ENCODE measurements at regions not wholly inside any gene's neighbourhood (a gene's known extent, or its start where the extent isn't known, plus 50 kb on each side); places are given as distances from the start of the nearest gene placed in this dataset.

DNA sequence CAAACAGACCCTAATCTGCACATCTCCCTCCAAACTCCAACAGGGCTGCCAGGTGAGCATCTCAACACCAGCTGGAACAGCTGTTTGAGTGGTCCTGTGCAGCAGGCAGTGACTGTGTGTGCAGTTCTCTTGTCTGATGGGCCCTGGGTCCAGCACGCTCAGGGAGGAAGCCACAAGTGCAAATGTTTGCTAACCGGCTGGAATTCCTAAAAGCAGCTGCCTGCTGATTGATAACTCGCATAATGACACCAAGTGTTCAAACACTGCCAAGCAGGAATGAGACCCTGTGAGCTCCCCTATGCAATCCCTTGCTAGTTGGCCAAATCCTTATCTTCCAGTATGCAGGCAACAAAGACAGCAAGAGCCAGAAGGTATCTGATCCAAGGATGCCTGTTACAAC, 650.6 kb downstream of the CBLN4 start:
- FAIRE-seq (no peak), DNase-seq (ENCODE audit: low read depth, low spot score) (no peak), ATAC-seq (no peak)
- ChIA-PET CTCF (no interaction called here), SMC1A (ENCODE audit: uncharacterized antibody, unreplicated experiment) (no interaction called here), RAD21 (ENCODE audit: unreplicated experiment) (no interaction called here), POLR2A (no interaction called here)
- Histone ChIP-seq H3K9me3 (replicated peaks; ENCODE audit: control insufficient read depth, insufficient read depth, low read length) (no peaks in the 10 kb centered on the region), H3K79me2 (ENCODE audit: control insufficient read depth, insufficient read depth, low read length) (no peaks in the 10 kb centered on the region), H3K4me2 (ENCODE audit: control insufficient read depth, insufficient read depth) (no peak overlapping the region), H3K4me1 (ENCODE audit: control insufficient read depth, insufficient read depth, low read length) (no peaks in the 10 kb centered on the region), H3K9ac (ENCODE audit: control insufficient read depth, insufficient read depth, low read length) (no peak overlapping the region), H3K36me3 (ENCODE audit: control insufficient read depth in 2 of 2, insufficient read depth in 2 of 2, low read length in 1 of 2) (no peaks in the 10 kb centered on the region), H3K27ac (ENCODE audit: control insufficient read depth, insufficient read depth) (no peak overlapping the region), H3K27me3 (replicated peaks in 1 of 2; ENCODE audit: control insufficient read depth in 2 of 2, insufficient read depth in 2 of 2, low read length in 1 of 2) (no peaks in the 10 kb centered on the region), H4K20me1 (ENCODE audit: control insufficient read depth, insufficient read depth) (no peaks in the 10 kb centered on the region), H3K4me3 (no peak overlapping the region), H2AFZ (ENCODE audit: control insufficient read depth, low read depth, low read length) (no peak overlapping the region)
- no TSS peak for BruUV-seq (replicated peaks)
- in situ Hi-C loops (cut with MboI) (no loop called here), intact Hi-C loops (cut with micrococcal nuclease; ENCODE audit: unreplicated experiment) (no loop called here)
- TF ChIP-seq, protein P1, sequence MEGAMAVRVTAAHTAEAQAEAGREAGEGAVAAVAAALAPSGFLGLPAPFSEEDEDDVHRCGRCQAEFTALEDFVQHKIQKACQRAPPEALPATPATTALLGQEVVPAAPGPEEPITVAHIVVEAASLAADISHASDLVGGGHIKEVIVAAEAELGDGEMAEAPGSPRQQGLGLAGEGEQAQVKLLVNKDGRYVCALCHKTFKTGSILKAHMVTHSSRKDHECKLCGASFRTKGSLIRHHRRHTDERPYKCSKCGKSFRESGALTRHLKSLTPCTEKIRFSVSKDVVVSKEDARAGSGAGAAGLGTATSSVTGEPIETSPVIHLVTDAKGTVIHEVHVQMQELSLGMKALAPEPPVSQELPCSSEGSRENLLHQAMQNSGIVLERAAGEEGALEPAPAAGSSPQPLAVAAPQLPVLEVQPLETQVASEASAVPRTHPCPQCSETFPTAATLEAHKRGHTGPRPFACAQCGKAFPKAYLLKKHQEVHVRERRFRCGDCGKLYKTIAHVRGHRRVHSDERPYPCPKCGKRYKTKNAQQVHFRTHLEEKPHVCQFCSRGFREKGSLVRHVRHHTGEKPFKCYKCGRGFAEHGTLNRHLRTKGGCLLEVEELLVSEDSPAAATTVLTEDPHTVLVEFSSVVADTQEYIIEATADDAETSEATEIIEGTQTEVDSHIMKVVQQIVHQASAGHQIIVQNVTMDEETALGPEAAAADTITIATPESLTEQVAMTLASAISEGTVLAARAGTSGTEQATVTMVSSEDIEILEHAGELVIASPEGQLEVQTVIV (IDR thresholded peaks at IDR 0.05; ENCODE audit: borderline replicate concordance, partially characterized antibody): no peak
- TF ChIP-seq PAX8 (IDR thresholded peaks at IDR 0.05): no peak
- no peak for TF ChIP-seq MXI1 (IDR thresholded peaks at IDR 0.05; ENCODE audit: low read depth, low read length)
- no peak for TF ChIP-seq MTA3 (IDR thresholded peaks at IDR 0.05; ENCODE audit: borderline replicate concordance, low read length)
- TF ChIP-seq, protein P2, sequence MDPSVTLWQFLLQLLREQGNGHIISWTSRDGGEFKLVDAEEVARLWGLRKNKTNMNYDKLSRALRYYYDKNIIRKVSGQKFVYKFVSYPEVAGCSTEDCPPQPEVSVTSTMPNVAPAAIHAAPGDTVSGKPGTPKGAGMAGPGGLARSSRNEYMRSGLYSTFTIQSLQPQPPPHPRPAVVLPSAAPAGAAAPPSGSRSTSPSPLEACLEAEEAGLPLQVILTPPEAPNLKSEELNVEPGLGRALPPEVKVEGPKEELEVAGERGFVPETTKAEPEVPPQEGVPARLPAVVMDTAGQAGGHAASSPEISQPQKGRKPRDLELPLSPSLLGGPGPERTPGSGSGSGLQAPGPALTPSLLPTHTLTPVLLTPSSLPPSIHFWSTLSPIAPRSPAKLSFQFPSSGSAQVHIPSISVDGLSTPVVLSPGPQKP (IDR thresholded peaks at IDR 0.05; ENCODE audit: low read depth, low read length): no peak
- no peak for TF ChIP-seq YBX1 (IDR thresholded peaks at IDR 0.05)
- no peak for TF ChIP-seq POU2F2 (IDR thresholded peaks at IDR 0.05; ENCODE audit: borderline replicate concordance, low read depth, low read length)
- no peak for TF ChIP-seq ZNF274 (IDR thresholded peaks at IDR 0.05; ENCODE audit: insufficient read depth, insufficient read length)
- TF ChIP-seq CHD4 (IDR thresholded peaks at IDR 0.05): no peak
- TF ChIP-seq ZNF24 (IDR thresholded peaks at IDR 0.05): no peak
- no peak for TF ChIP-seq SUZ12 (IDR thresholded peaks at IDR 0.05; ENCODE audit: unreplicated experiment)
- no peak for TF ChIP-seq RB1 (IDR thresholded peaks at IDR 0.05; ENCODE audit: borderline replicate concordance)
- 20% methylated on average over 3 of the region's 3 CpGs for WGBS (ENCODE audit: insufficient coverage, insufficient replicate concordance, low lambda C conversion rate, missing lambda C conversion rate)

Data from GM12878 (cell line).